HTR-8/SVneo (cell line): ENCODE measurements at regions not wholly inside any gene's neighbourhood (a gene's known extent, or its start where the extent isn't known, plus 50 kb on each side); places are given as distances from the start of the nearest gene placed in this dataset.
A peak's percentile ranks its signal among the peaks of the same experiment; 100 is the strongest.
"Not testable (repeated sequence)": the region's sequence is repeated elsewhere in the genome, so short reads cannot be mapped to it uniquely, and the experiment has no call there.

ENCODE experiments used
- DNase-seq: peaks from one replicate; pipeline ENCODE4 v3.0.0; 2011; ENCODE audit warnings: low spot score, mixed read lengths; ENCODE audit not compliant: insufficient read length
- FAIRE-seq: peaks from 2 replicates; lab custom pipeline; 2011; peaks lifted over from hg19 to GRCh38; lab: Jason Lieb, UNC

GRCh38 chr2:67566958-67567635 lies 170.0 kb downstream of the ETAA1 start:
- no peak for DNase-seq
- no peak for FAIRE-seq

DNA sequence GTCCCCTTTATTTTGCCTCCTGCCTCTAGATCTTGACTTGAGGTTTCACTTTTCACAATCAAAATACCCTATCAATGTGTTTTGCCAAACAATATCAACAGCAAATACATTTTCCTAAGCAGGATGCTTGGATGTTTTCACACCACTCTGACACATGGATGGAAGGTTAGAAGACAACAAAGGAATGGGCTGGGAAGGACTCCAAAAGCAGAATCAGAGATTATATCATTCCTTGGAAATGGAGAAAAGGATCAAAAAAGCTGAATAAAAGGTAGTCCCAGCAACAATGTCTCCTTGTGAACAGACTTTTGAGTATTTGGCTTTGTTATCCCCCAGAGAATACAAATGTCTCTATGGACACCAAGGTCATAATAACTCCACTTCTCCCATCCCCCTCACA lies 170.8 kb downstream of the ETAA1 start:
- DNase-seq (no peak), FAIRE-seq (no peak)

GRCh38 chr2:67570611-67571010 lies 173.5 kb downstream of the ETAA1 start:
- FAIRE-seq (no peak), DNase-seq (no peak)

- peak; percentile 46 for FAIRE-seq
- no peak for DNase-seq
Measured at GRCh38 chr2:67571785-67572718, 174.9 kb downstream of the ETAA1 start.

- DNase-seq: no peak
- FAIRE-seq: no peak
Measured at GRCh38 chr2:67572721-67573435, 175.7 kb downstream of the ETAA1 start.

DNA sequence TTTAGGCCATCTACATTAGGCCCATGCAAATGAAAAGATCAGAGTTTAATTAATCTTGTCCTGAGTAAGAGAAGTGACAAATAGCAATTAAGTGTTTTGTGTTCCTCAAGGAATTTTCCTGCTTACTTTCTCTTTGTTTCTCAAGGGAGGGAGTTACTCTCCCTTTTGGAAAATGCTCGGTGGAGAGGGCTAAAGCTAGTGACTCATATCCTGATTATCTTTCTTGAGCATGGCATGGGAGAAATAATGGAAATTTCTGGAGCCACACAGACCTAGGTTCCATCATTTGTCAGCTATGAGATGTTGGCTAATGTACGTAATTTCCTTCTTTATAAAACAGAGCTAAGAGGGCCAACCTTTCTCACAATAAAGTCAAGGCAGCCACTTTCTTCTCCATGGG lies 177.1 kb downstream of the ETAA1 start:
- FAIRE-seq: no peak
- DNase-seq: no peak

GRCh38 chr2:67576226-67576625 lies 179.1 kb downstream of the ETAA1 start:
- FAIRE-seq (no peak), DNase-seq (no peak)

- DNase-seq: no peak
- FAIRE-seq: no peak
Measured at GRCh38 chr2:67576991-67577390, 179.9 kb downstream of the ETAA1 start.

GRCh38 chr2:67579216-67579615 lies 182.1 kb downstream of the ETAA1 start:
- no peak for FAIRE-seq
- DNase-seq: no peak

DNA sequence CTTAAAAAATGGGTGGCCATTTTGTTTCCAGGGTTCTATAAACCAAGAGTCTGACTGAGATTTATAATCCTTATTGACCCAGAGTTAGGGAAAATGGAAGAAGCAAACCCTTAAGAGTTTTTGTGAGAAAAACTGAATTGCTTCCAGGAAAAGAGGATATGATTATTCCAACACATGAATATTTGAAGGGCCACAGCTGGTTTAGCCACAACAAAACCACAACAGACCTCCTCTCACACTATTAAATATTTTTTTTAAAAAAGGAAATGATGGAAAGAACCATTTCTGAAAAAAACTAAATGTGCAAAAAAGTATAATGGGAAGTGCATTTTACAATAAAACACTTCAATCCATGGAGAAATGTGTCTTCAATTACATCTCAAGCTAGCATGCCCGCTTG lies 182.7 kb downstream of the ETAA1 start:
- DNase-seq: no peak
- no peak for FAIRE-seq

DNA sequence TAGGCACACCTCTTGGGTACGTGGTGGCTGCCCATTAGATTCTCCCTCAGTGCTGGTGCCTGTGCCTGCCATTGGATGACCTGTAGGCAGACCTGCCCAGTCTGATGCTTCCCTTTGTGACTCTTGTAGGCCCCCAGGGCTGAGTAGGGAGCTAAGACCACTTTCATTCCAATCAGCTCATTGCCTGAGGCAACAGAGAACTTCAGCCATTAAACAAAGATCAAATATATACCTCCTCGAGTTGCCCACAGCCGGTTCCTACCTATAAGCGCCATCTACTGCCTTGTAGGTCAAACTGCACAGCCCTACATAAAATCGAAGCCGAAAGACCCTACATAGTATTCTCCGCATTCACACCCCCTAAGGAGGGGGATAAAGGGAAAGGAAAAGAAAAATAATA lies 184.6 kb downstream of the ETAA1 start:
- DNase-seq (no peak), FAIRE-seq (no peak)

DNA sequence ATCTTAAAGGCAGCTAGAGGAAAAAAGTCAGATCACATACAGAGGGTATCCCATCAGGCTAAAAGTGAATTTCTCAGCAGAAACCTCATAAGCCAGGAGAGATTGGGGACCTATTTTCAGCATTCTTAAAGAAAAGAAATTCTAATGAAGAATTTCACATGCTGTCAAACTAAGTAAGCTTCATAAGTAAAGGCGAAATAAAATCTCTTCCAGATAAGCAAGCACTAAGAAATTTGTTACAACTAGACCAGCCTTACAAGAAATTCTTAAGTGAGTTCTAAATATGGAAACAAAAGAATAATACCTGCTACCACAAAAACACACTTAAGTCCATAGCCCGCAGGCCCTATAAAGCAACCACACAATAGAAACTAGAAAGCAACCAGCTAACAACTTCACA lies 186.1 kb downstream of the ETAA1 start:
- FAIRE-seq (no peak), DNase-seq (no peak)

GRCh38 chr2:67585400-67585799 lies 188.3 kb downstream of the ETAA1 start:
- DNase-seq (no peak), FAIRE-seq (no peak)

DNA sequence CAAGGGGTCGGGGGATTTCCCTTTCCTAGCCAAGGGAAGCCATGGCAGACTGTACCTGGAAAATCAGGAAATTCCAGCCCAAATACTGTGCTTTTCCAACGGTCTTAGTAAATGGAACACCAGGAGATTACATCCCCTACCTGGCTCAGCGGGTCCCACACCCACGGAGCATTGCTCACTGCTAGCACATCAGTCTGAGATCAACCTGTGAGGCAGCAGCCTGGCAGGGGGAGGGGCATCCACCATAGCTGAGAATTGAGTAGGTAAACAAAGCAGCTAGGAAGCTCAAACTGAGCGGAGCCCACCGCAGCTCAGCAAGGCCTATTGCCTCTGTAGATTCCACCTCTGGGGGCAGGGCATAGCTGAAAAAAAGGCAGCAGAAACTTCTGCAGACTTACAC lies 192.0 kb downstream of the ETAA1 start:
- FAIRE-seq, DNase-seq: not testable (repeated sequence)

DNA sequence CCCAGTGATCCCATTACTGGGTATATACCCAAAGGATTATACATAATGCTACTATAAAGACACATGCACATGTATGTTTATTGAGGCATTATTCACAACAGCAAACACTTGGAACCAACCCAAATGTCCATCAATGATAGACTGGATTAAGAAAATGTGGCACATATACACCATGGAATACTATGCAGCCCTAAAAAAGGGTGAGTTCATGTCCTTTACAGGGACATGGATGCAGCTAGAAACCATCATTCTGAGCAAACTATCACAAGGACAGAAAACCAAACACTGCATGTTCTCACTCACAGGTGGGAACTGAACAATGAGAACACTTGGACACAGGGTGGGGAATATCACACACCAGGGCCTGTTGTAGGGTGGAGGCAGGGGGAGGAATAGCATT lies 197.4 kb downstream of the ETAA1 start:
- FAIRE-seq, DNase-seq: not testable (repeated sequence)

DNA sequence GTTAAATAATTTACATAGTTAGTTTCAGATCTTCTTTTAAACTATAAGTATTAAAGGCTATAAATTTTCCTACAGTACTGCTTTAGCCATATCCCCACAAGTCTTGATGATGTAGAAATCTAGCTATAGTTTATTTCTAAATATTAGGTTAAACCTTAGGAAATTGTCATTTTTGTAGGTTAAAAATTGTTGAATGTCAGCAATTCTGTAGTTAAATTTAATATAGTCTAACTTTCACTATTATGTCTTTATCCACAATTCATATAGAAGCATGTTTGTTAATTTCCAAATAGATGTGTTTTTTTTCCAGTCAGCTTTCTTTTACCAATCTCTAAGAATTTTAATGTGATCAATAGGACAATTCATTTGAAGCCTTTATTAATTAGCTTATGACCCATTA lies 199.7 kb downstream of the ETAA1 start:
- no peak for FAIRE-seq
- no peak for DNase-seq

GRCh38 chr2:67599561-67599960 lies 202.4 kb downstream of the ETAA1 start:
- no peak for DNase-seq
- no peak for FAIRE-seq

DNA sequence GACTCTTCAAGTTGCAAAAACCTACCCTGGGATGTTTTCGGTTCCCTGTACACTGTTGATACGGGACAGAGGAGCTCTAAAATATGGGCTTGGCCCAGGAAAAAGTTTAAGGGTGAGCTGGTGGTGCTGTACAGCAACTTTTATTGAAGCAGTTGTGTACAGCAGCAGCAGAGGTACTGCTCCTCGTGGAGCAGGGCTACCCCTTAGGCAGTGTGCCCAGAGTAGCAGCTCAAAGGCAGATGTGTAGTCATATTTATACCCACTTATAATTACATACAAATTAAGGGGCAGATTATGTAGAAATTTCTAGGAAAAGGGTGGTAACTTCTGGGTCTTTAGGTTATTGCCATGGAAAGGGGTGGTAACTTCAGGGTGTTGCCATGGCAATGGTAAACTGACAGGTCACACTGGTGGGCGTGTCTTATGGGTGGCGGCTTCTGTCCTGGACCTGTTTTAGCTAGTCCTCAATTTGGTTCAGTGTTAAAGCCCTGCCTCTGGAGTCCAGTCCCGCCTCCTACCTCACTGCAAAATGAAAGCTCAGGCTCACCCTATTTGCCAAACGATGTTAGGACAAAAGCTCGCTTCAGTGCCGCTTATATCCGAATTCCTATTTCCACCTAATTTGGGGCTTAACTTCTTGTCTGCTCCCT lies 203.2 kb downstream of the ETAA1 start:
- no peak for DNase-seq
- no peak for FAIRE-seq

GRCh38 chr2:67600946-67601345 lies 203.8 kb downstream of the ETAA1 start:
- peak; percentile 34 for DNase-seq
- FAIRE-seq: no peak

DNA sequence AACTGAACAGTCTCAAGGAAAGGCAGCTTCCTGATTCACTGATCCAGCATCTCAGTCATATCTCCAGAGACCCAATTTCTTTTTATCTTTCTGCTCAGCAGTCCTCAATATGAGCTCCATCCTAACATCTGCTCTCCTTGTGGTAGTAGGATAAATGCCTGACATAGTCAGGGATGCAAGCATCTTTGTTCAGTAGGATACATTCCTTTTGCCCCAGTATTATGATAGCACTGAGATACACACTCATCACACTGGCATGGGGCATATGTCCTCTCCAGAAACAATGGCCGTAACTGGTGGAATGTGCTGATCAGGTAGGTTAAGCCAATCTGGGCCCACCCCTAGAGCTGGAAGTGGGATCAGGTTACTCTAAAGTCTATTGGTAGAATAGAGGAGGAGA lies 207.2 kb downstream of the ETAA1 start:
- DNase-seq (no peak), FAIRE-seq (no peak)
